Neutrophil (primary cell): ENCODE measurements at regions not wholly inside any gene's neighbourhood (a gene's known extent, or its start where the extent isn't known, plus 50 kb on each side); places are given as distances from the start of the nearest gene placed in this dataset.

Source experiments
- H3K27ac ChIP-seq: fragments of 200-600 bp; sonication (generic); 2 replicates; pipeline ENCODE4 v1.5.1; 2016; ENCODE audit warnings: mild to moderate bottlenecking, moderate library complexity
- H3K27me3 ChIP-seq: fragments of 200-600 bp; sonication (generic); 2 replicates; pipeline ENCODE4 v1.6.0; 2016; ENCODE audit warnings: mild to moderate bottlenecking
- H3K36me3 ChIP-seq: fragments of 200-600 bp; sonication (generic); 2 replicates; pipeline ENCODE4 v1.5.1; 2017
- H3K4me1 ChIP-seq, 2 experiments: fragments of 200-600 bp in 1 of 2; sonication (generic) in 1 of 2; 1 replicate in 1 of 2; 2 replicates in 1 of 2; pipeline versions ENCODE4 v1.5.1 to v1.6.1; 2013 to 2016; ENCODE audit warnings: low read depth in 1 of 2, low read length in 1 of 2, mild to moderate bottlenecking in 1 of 2, moderate library complexity in 1 of 2; ENCODE audit not compliant: control insufficient read depth in 1 of 2, insufficient read depth in 1 of 2
- H3K4me3 ChIP-seq, 2 experiments: fragments of 200-600 bp in 1 of 2; sonication (generic) in 1 of 2; 1 replicate in 1 of 2; 2 replicates in 1 of 2; pipeline ENCODE4 v1.5.1; 2013 to 2016; ENCODE audit warnings: low read depth in 1 of 2, low read length in 1 of 2, mild to moderate bottlenecking in 1 of 2, moderate library complexity in 1 of 2
- H3K9me3 ChIP-seq: fragments of 200-600 bp; sonication (generic); 2 replicates; pipeline ENCODE4 v1.5.1; 2016
- TF ChIP-seq, protein P1 (sequence below): fragments of 200-600 bp; sonication (generic); IDR thresholded peaks from 2 replicates; pipeline ENCODE4 v1.5.1; 2016; ENCODE audit warnings: antibody characterized with exemption

DNA sequence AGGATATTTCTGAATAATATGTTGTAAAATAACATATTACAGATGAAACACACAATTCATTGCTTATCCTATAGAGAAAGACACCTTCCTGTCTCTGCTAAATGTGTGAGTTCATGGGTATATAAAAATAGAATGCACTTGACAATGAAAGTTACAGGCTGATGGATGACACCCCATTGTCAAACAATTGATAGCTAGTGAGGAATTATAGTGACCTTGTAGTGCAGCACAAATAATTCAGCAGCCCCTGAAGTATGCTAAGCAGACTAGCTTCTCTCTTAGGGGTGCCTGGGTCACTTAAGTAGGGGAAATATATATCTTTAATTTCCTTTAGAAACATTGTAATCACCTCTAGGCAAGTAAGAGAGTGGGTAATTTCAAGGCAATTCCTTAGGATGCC, 826.2 kb downstream of the CDH8 start:
- Histone ChIP-seq H3K36me3 (no peaks in the 10 kb centered on the region), H3K4me3 (no peak overlapping the region), H3K4me1 (no peaks in the 10 kb centered on the region), H3K27ac (no peak overlapping the region), H3K27me3 (no peaks in the 10 kb centered on the region), H3K9me3 (no peaks in the 10 kb centered on the region)
- TF ChIP-seq, protein P1, sequence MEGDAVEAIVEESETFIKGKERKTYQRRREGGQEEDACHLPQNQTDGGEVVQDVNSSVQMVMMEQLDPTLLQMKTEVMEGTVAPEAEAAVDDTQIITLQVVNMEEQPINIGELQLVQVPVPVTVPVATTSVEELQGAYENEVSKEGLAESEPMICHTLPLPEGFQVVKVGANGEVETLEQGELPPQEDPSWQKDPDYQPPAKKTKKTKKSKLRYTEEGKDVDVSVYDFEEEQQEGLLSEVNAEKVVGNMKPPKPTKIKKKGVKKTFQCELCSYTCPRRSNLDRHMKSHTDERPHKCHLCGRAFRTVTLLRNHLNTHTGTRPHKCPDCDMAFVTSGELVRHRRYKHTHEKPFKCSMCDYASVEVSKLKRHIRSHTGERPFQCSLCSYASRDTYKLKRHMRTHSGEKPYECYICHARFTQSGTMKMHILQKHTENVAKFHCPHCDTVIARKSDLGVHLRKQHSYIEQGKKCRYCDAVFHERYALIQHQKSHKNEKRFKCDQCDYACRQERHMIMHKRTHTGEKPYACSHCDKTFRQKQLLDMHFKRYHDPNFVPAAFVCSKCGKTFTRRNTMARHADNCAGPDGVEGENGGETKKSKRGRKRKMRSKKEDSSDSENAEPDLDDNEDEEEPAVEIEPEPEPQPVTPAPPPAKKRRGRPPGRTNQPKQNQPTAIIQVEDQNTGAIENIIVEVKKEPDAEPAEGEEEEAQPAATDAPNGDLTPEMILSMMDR, result no peak

DNA sequence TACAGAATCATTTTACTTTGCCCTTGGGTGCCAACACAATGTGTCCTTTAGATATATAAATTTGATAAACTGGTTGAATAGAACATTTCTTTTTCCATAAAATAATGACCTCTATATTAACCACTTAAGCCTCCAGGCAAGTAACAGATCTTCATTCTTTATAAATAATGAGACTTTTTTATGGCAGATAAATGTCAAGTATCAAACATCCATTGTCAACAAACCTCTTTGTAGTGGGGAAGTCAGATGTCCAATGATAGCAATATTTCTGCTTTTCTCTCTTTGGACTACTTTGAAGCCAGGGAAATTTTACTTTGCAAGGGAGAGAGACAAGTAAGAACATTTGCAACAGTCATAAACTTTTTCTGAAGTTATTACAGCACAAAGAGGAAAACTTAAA, 841.2 kb downstream of the CDH8 start:
- H3K27ac ChIP-seq, result no peak overlapping the region
- no peaks in the 10 kb centered on the region for H3K4me1 ChIP-seq
- H3K36me3 ChIP-seq, result no peaks in the 10 kb centered on the region
- TF ChIP-seq, protein P1, result no peak
- no peaks in the 10 kb centered on the region for H3K27me3 ChIP-seq
- H3K4me3 ChIP-seq, result no peak overlapping the region
- H3K9me3 ChIP-seq, result no peaks in the 10 kb centered on the region

DNA sequence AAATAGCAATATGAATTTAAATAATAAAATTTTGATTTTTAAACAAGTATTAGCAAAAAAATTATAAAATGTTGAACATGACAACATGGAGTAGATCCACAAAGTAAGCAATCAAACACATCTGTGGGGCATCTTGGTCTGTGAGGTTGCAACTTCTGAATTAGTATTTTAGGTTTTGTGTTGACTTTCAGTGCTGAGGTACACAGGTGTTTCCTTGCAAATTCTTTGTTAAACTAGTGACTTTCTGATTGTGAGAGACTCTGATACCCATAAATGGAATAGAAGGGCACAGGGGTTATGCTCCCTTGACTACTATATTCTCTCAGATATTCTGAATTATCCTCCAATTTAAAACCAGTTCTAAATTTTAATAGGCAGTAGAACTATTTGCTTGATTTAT, 841.7 kb downstream of the CDH8 start:
- H3K4me1 ChIP-seq, result no peaks in the 10 kb centered on the region
- H3K27ac ChIP-seq, result no peak overlapping the region
- TF ChIP-seq, protein P1, result no peak
- H3K36me3 ChIP-seq, result no peaks in the 10 kb centered on the region
- no peak overlapping the region for H3K4me3 ChIP-seq
- no peaks in the 10 kb centered on the region for H3K27me3 ChIP-seq
- H3K9me3 ChIP-seq, result no peaks in the 10 kb centered on the region

DNA sequence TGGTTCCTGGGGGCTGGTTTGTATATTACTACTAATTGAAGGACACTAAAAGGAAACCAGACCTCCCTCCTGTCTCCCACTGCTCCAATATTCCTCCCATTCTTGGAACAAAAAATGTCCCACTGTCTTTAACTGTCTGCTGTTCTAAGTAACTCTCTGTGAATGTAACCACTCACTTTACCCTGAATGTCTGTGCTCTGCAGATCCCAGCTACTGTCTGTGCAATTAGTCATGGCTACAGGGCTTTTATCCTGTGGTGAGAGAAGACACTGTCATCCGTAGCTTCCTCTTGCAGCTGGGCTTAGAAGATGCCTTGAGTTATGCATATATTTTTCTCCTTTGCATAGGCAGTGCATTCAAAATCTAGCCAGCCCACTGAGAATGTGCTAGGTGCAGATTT, 853.8 kb downstream of the CDH8 start:
- Histone ChIP-seq H3K4me3 (no peak overlapping the region), H3K27me3 (no peaks in the 10 kb centered on the region)

DNA sequence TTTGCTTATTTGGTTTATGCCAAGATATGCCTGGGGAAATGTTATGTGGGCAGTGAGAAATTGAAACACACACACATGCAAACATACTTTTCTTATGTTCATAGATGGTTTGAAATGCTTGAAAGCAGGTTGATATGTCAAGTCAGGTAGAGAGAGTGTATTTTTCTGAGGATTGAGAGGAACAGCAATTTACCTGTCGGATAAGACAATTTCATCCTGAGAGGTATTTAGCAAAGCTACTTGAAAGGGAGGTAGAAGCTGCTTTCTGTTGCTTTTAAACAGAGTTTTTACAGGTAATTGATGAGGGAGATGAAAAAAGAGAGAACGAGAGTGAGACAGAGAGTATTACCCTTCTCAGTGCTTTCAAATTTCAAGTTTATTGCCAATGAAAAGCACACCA, 854.3 kb downstream of the CDH8 start:
- Histone ChIP-seq H3K9me3 (no peaks in the 10 kb centered on the region), H3K4me3 (no peak overlapping the region), H3K4me1 (no peaks in the 10 kb centered on the region), H3K27me3 (no peaks in the 10 kb centered on the region), H3K27ac (no peak overlapping the region), H3K36me3 (no peaks in the 10 kb centered on the region)
- TF ChIP-seq, protein P1, result no peak

More for the DNA sequence above, 853.8 kb downstream of the CDH8 start:
- no peaks in the 10 kb centered on the region for H3K9me3 ChIP-seq
- H3K36me3 ChIP-seq, result no peaks in the 10 kb centered on the region
- H3K27ac ChIP-seq, result no peak overlapping the region
- TF ChIP-seq, protein P1, result no peak
- no peaks in the 10 kb centered on the region for H3K4me1 ChIP-seq

DNA sequence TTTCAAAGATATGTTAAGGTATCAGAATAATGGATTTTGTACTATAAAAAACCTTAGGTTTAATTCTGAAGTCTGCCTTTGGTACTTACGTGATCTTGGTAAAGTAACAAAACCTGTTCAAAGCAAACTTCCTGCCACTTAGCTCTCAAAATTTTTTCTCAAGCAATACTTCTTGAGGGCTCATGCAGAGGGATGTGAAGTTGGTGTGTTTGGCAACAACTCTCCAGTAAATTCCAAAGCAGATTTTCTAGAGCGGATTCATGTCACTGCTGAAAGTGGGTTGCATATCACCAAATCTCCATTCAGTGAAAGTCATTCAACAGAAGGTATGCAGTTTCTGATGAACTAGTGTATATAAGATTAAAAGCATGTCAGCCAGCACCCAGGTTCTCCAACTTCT, 856.7 kb downstream of the CDH8 start:
- H3K27me3 ChIP-seq, result no peaks in the 10 kb centered on the region
- TF ChIP-seq, protein P1, result no peak
- H3K36me3 ChIP-seq, result no peaks in the 10 kb centered on the region
- H3K27ac ChIP-seq, result no peak overlapping the region
- no peaks in the 10 kb centered on the region for H3K4me1 ChIP-seq
- H3K4me3 ChIP-seq, result no peak overlapping the region
- no peaks in the 10 kb centered on the region for H3K9me3 ChIP-seq
